Embryonic facial prominence (tissue), 1 donor: ENCODE measurements at regions not wholly inside any gene's neighbourhood (a gene's known extent, or its start where the extent isn't known, plus 50 kb on each side); places are given as distances from the start of the nearest gene placed in this dataset.

Experiments used
- DNase-seq: peaks from one replicate; pipeline ENCODE4 v3.0.0-alpha.2; 2016; ENCODE audit errors: extremely low spot score

DNA sequence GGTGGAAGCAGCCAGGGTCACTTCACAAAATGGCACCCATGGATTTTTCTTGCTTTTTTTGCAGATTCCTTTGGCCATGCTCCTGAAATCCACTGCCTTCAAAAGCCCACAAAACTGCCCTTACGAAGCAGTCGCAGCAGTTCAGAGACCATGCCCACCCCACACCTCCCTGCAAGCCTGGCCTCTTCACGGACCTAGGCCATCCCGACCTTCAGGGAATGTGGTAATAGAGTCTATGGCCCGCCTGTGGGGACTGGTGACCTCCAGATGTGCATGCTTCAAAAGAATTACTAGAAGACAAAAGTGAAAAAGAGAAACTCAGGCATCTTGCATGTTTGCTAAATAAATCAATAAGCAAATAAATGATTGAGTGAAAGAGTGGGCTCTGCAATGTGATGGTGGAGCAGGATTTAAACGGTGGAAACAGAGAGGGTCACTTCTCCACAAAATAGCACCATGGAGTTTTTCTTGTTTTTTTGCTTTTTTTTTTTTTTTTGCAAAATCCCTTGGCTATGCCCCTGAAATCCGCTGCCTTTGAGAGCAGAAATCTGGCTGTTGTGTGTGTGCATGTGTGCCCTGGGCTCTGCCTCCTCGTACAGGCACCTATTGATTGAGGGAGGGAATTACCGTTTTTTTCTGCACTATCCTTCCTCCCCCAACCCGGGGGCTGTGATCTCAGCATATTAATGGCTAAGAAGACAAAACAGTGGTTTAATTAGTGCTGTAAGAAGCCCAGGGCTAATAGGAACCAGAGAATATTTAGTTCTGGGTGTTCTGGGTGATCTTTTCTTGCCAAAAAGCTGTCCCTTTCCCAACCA is 107.4 kb downstream of the PXDC1 start:
- no peak for DNase-seq

DNA sequence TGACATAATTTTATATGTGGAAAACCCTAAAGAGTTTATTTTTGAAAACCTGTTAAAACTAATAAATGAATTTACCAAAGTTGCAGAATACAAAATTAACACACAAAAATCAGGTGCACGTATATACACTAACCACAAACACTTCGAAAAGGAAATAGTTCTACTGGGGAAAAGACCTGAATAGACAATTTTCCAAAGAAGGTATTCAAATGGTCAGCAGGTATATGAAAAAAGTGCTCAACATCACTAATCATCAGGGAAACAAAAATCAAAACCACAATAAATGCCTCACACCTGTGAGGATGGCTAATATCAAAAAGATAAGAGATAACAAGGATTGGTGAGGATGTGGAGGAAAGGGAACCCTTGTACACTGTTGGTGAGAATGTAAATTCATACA is 110.6 kb downstream of the PXDC1 start:
- no peak for DNase-seq

DNA sequence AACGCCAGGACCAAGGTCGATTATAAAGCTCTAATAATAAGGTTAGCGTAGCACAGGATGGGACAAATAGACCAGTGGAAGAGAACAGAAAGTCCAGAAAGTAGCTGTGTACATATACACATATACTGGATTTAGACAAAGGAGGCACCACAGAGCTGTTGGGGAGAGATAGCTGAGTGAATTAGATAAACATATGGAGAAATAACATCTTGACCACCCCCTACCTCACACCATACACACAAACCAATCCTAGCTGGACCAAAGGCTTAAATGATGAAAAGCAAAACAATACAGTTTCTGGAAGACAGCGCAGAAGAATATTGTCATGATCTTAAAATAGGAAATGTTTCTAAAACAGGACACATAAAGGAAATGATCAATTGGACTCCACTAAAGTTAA is 112.9 kb downstream of the PXDC1 start:
- no peak for DNase-seq

DNA sequence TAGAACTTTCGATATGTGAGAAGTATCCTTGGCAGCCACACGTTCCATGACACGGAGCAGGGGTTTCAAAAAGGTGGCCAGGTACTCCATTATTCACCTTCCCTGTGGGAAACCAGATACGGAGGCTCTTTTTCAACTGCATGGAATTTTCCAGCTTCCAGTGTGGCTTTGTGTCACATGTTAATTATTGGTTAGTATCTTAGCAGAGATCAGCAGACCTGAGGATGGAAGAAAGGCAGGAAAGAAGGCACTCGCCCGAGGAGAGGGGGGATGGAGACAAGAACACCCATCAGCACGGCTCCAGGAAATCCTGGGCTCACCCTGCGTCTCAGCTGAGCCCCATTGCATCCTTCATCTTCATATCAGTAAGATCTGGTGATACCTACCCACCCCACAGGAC is 115.5 kb downstream of the PXDC1 start:
- no peak for DNase-seq

DNA sequence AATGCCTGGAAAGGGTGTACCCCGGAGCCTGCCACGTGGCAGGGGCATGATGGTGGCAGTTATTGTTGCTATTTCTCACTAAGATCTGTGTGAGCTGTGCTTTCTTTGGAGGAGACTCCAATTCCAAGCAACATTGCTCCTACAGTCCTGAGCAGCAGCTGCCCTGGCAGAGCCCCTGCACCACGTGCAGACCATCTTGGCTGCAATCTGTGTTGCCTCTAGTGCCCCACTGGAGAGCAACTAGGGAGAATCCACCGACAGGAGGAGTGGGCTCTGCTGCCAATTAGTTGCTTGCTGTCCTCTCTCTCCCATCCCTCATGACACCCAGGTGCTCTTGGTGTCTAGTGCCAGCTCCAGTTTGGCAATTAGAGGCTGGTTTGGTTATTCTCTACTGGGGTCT is 116.0 kb downstream of the PXDC1 start:
- DNase-seq: no peak

DNA sequence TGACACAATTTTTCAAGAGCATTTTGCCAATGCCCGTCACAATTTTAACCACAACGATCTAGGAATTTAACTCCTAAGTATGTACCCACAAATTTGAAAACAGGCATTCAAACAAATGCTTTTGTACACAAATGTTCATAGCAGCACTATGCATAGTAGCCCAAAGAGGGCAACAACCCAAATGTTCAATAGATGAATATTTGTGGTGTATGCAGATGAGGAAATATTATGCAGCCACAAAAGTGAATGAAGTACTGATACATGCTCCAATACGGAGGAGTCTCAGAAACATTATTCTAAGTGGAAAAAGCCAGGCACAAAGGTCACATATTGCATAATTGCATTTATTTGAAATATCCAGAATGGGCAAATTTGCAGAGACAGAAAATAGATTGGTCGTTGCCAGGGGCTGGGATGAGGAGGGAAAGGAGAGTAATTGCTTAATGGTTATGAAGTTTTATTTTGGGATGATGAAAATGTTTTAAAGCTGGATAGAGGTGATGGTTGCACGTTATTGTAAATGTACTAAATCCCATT is 117.2 kb downstream of the PXDC1 start:
- DNase-seq: no peak

DNA sequence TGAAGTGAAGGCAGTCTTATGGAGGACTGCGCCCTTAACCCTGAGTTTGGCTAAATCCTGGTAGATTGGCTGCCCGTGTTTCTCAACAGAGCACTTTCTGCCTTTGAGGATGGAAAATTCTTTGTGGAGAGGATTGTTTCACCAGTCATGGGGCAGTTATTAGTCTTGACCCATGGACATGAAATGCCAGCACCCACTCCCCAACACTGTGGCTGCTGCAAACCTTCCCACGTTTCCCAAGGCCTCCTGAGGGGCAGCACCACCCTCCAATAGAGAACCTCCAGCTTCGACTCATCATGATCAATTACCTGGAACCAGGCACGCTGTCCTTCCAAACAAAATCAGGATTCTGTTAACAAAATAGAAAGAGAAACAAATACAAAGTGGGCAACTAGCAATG is 117.8 kb downstream of the PXDC1 start:
- no peak for DNase-seq

DNA sequence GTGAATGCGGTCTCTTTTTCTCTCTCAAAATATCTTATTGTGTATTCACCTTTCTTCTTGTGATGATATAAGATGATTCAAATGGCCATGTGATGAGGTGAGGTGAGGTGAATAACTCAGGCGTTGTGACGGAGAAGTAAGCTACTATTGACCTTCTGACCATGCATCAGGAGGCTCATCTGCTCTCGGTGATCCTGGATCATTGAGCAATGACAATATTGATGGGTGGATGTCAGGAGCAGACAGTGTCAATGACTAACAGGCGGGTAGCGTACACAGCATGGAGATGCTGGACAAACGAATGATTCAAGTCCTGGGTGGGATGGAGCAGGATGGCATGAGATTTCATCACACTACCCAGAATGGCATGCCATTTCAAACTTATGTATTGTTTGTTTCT is 119.6 kb downstream of the PXDC1 start:
- no peak for DNase-seq

DNA sequence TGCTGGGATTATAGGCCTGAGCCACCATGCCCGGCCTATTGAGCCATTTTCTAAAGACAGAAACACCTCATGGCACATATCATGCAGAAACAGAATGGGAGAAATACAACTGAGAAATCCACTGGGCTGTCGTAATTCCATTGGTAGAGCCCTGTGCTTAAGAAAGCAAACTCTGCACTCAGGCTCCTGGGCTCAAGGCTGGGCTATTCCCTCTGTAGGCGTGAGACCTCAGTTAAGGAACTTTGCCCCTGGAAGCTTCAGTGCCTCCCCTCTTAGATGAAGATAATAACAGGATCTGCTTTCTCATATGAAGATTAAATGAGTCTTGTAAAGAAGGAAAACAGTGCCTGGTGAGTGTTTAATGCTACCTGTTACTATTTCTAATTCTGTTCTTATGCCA is 120.3 kb downstream of the PXDC1 start:
- DNase-seq: no peak

DNA sequence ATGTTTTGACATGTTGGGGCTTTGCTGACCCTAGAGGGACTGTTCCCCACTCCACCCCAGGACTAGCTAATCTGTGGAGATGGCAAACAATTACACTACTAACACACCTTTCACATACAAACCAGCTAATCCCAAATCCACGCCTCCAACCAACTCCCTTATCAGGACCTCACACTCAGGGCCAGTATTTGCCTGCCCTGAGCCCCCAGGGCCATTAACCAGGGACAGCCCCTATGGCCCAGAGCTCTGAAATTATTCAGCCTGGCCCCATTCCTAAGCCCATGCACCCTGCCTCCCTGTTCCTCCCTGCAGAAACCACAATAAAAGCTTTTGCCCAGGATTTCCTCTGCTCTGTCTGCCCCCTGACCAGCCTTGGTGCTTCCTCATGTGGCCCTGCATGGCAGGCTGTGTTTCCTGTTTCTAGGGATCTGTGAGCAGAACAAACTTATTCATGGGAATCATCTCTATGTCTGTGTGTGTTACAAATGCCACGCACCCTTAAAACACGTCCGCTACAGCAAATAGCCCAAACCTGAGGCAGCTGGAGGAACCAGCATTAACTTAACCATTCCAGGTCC is 121.2 kb downstream of the PXDC1 start:
- no peak for DNase-seq

DNA sequence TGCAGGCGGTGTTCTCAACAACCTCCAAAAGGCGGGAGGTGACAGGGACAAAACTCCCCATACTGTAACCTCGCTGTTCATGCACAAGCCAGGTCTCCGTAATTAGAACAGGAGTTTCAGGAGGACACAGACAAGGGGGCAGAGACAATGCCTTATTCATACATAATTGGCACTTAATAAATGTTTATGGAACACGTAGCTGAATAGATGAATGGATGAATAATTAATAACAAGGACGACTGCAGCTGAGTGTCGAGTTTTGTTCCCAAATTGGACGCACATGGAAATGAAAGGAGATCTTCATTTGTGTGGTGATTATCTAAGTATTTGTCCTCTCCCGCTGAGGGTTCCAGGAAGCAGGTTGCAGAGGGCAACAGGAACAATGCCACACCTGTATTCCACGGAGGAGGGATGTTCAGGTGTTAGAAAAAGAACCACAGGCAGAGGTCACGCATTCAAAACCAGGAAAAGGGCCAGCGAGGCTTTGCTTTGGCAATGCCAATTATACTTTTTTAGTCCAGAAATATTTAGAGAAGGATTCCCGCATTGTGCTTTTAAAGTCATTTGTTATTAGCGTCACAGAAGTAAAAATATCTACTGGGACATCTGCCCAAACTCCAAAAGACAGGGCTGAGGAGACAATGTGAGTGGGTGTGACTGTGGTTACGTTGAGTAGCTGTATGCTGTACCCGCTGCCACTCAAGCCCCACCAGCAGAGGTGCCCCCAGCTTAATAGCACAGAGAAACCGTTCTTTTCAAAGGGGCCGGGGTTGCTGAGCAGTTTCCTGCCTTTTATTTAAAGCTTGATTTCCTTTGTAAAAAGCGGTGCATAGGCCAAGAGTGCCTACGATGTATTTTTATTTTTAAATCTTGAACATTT is 123.3 kb downstream of the PXDC1 start:
- DNase-seq: no peak

DNA sequence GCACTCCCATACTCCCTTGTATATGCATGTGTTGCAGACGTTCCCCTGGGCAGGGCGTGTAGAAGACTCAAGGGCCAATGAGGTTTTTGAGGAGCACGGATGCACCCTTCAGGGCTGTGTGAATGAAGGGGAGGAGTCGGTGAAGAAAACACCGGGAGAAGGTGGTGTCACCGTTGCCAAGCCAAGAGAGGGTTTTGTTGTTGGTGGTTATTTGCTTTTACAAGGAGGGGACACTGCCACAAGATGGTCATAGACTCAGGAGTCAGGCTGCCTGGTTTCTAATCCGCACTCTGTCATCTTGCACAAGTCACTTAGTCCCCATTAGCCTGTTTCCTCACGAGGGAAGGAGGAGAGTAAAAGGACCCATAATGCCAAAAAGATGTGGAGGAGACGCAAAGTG is 124.0 kb downstream of the PXDC1 start:
- DNase-seq: no peak

DNA sequence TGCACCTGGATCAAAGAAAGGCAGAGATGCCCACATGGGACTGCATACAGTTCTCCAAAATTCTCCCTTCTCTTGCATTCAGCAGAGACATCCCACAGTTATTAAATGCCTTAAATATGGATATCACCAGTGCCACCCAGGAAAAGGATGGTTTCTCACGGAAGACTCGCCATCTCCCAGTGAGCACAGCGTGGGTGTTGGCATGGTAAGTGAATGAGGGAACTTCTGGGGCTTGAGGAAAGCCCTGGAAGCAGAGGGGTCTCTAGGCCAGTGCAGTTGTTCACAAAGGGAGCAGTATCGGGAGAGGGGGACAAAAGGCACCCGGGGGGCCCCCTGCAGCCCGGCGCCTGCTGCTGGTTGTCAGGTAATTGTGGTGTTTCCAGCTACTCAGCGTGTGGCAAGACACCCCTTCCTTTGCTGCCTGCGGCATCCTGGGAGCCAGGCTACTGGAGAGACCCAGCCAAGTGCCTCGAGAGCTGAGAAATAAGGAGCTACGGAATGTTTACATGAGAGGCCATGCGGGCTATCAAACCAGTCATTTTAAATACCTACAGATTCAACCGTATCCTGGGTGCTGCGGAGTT is 125.4 kb downstream of the PXDC1 start:
- no peak for DNase-seq

DNA sequence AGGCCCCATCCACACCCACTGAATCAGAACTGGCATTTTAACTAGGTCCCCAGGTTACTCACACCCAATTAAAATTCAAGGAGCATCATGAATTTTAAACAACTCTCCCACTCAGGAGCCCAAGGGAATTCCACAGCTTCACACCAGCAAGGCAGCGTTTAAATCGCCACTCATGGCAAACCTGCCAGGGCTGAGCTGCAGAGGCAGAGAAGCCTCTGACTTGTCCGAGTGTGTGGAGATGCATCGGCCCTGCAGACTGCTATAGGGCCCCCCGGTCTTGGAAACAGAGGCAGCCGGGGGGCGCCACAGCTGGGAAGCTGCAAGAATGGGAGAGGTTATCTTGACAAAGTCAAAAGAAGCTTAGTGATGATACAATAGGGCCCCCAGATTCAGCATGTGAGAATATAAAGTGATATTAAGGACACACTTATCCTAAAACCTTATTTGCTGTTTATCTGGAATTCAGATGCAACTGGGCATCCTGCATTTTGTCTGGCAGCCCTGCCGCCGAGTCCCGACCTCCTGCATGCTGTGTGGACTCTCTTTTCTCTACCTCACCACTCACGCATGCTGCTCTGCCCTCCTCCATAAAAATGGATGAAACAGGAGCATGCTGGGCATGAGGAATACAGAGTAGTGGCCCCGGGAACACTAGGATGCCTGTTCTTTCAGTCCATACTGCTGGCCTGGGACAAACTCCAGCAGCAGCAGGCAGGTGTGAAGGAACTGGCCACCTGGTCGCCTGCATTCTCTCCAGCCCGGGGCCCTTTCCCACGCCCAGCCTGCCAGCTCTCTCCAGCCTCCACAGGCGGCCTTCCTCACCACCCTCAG is 126.1 kb downstream of the PXDC1 start:
- DNase-seq: no peak

DNA sequence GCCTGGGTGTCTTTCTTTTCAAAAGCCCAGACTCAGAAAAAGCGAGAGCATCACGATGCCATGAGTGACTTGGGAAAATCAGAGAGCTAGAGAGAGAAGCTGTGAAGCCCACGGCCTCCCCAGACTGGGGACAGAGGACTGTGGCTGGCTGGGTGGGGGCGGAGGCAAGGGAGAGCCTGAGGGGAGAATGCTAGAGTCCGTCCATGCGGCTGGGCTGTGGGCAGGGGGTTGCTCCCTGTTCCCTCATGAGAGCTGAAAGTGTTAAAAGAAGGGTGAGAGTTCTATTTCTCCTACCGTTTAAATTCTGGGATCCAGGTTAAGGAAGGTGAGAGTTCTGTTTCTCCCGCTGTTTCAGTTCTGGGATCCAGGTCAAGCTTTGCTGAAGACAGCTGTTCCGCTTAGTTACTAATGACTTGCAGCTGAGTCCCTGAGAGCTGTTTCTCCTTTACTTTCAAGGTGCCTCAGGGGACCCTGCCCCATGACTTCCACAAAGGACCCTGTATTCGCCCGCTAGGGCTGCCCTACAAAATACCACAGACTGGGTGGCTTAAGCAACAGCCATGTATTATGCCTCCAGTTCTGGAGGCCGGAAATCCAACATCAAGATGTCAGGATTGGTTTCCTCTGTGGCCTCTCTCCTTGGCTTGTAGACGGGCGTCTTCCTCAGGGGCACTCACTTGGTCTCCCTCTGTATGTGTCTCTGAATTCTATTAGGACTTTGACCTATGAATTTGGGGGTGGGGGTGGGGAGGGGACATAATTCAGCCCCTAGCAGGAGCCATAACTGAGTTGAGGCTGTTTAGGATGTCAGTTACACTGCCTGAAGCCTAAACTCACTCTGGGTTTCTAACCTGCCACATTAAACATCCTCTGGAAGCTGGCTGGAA is 127.0 kb downstream of the PXDC1 start:
- no peak for DNase-seq

DNA sequence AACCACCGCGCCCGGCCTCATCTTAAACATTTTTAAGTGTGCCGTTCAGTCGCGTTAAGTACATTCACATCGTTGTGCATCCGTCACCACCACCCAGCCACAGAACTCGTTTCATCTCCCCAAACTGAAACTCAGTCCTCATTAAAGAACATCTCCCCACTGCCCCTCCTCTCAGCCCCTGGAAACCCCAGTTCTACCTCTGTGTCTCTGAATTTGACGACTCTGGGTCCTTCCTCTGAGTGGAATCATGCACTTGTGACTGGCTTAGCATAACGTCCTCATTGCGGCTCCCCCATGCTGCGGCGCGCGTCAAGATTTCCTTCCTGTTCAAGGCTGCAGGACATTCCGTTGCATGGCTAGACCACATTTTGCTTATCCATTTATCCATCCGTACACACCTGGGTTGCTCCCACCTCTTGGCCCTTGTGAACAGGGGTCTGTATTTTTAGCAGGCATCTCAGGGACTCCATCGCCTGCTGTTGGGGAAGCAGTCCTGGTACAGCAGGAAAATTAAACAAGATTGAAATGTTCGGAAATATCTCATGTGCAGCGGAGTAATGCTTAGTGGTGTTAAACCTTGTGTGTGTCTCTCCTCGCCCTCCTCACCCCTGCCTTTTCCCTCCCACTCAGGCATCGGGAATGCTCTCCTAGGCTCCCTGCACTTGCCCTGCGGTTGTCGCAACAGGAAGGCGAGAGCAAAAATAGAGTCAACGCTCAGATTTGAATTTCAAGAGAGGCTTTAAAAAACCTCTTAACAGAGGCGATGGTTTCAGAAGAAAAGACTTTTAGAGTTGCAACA is 127.9 kb downstream of the PXDC1 start:
- no peak for DNase-seq

DNA sequence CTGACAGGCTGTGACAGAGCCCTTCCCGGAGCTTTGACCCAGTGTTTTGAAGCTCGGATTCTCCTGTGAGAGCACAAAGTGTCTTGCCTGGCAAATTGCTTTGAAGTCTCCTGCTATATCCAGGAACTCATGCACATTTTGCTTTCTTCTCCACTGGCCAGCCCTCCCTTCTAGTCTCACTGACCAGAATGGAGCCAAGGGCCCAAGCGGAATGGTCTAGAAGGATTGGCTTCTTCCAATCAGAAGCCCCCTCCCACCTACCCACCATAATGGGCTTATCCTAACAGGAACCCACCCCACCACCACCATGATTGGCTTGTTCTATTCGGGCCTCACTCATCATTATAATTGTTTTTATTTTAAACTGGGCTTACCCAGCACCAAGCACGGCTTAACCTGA is 130.1 kb downstream of the PXDC1 start:
- no peak for DNase-seq

DNA sequence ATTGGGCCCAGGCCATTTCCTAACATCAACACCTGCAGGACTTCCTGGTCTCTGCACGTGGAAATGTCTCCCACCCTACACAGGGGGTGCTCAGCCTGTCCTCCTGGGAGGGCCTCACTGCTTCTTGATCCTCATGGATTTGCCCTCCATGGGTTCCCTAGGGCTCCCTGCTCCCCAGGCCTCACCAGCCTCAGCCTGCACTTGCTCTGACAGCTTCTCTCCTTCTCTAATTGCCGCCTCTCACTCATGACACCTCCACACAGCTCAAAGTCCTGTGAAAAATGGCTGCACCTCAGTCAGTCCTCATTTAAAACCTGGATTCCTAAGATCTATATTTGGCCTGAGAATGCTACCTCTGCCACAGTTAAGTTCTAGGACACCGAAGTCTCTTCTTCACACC is 130.6 kb downstream of the PXDC1 start:
- DNase-seq: no peak

DNA sequence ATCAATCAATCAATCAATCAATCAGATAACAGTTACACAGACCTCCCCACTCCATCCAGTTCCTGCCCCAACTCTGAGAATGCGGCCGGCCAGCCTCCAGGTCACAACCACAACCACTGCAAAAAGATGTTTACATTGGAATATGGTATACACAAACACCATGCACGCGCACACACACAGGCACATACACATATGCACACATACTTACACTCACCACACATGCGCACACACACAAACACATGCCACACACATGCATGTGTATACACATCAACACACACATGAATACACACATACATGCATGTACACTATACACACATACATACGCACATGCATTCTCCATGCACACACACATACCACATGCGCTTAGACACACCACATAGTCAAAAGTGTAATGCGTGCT is 131.1 kb downstream of the PXDC1 start:
- no peak for DNase-seq
